Spleen (tissue), 7 donors: ENCODE measurements at regions not wholly inside any gene's neighbourhood (a gene's known extent, or its start where the extent isn't known, plus 50 kb on each side); places are given as distances from the start of the nearest gene placed in this dataset.

ENCODE experiments used
- CTCF ChIP-seq, 11 experiments: fragments of 200-600 bp in 7 of 11; fragments of 450-650 bp in 4 of 11; sonication (generic) in 4 of 11; IDR thresholded peaks in 8 of 11; conservative IDR thresholded peaks in 3 of 11; 1 replicate in 7 of 11; 2 replicates in 4 of 11; pipeline versions ENCODE4 v1.4.0 to v1.8.0; 2016 to 2021; ENCODE audit warnings: antibody characterized with exemption in 11 of 11, inconsistent platforms in 4 of 11, mild to moderate bottlenecking in 1 of 11
- POLR2A ChIP-seq, 3 donors: fragments of 450-650 bp; IDR thresholded peaks; one replicate each; pipeline ENCODE4 v1.5.1; 2017; ENCODE audit warnings: antibody characterized with exemption in 3 of 3, mild to moderate bottlenecking in 1 of 3
- POLR2AphosphoS5 ChIP-seq, 3 donors: sonication (generic); formaldehyde crosslinking; IDR thresholded peaks; one replicate each; pipeline ENCODE4 v1.5.1; 2017; ENCODE audit warnings: antibody characterized with exemption in 3 of 3
- donor health status: DM: no; HTN: no; CAD: no; lungs with moderate emphysema.
- donor health status: DM: no; HTN: no; CAD: no.
- donor health status: DM: no; HTN: no; CAD: no.

GRCh38 chr2:11925295-11926066 lies 179.0 kb downstream of the LPIN1 start:
- TF ChIP-seq POLR2AphosphoS5 (IDR thresholded peaks at IDR 0.05) (no peak), POLR2A (IDR thresholded peaks at IDR 0.05) (no peak), CTCF (IDR thresholded peaks at IDR 0.05 in 8 of 11, conservative IDR thresholded peaks at IDR 0.05 in 3 of 11) (no peak)
